Tibial artery (tissue), 4 donors: ENCODE measurements at regions not wholly inside any gene's neighbourhood (a gene's known extent, or its start where the extent isn't known, plus 50 kb on each side); places are given as distances from the start of the nearest gene placed in this dataset.
A peak's percentile ranks its signal among the peaks of the same experiment; 100 is the strongest.

Experiments
- DNase-seq, 2 donors: peaks; one replicate each; pipeline ENCODE4 v3.0.0-alpha.2; 2019
- H3K27ac ChIP-seq, 2 donors: fragments of 200-600 bp; sonication (generic) in 1 of 2; 1 replicate in 1 of 2; 2 replicates in 1 of 2; pipeline ENCODE4 v1.5.1; 2018 to 2019; ENCODE audit warnings: mild to moderate bottlenecking in 1 of 2
- H3K27me3 ChIP-seq, 2 donors: fragments of 200-600 bp; sonication (generic) in 1 of 2; one replicate each; pipeline versions ENCODE4 v1.5.1 to v1.6.0; 2016 to 2019
- H3K36me3 ChIP-seq, 3 donors: fragments of 200-600 bp; sonication (generic) in 2 of 3; one replicate each; pipeline ENCODE4 v1.5.1; 2016 to 2019; ENCODE audit warnings: mild to moderate bottlenecking in 2 of 3
- H3K4me1 ChIP-seq, 4 donors: fragments of 200-600 bp; sonication (generic) in 2 of 4; 1 replicate in 3 of 4; 2 replicates in 1 of 4; pipeline ENCODE4 v1.5.1; 2016 to 2019
- H3K4me3 ChIP-seq, 2 donors: fragments of 200-600 bp; sonication (generic) in 1 of 2; 1 replicate in 1 of 2; 2 replicates in 1 of 2; pipeline ENCODE4 v1.5.1; 2018 to 2019; ENCODE audit warnings: mild to moderate bottlenecking in 2 of 2
- H3K9me3 ChIP-seq, 3 donors: fragments of 200-600 bp; sonication (generic) in 1 of 3; one replicate each; pipeline ENCODE4 v1.5.1; 2016 to 2019
- CTCF ChIP-seq, 2 experiments: fragments of 200-600 bp in 1 of 2; fragments of 450-650 bp in 1 of 2; IDR thresholded peaks; one replicate each; pipeline ENCODE4 v1.5.1; 2017 to 2019; ENCODE audit warnings: antibody characterized with exemption in 2 of 2, mild to moderate bottlenecking in 1 of 2, moderate library complexity in 1 of 2
- intact Hi-C: fragments of 100-400 bp; cut with DNase I; formaldehyde crosslinking; loops from one replicate; pipeline ENCODE4 v1.15.0; 2023; ENCODE audit warnings: low total_unique reads

- Histone ChIP-seq H3K4me3 (no peak overlapping the region), H3K9me3 (no peaks in the 10 kb centered on the region), H3K4me1 (peaks cover 0 to 78% (median 10%) of the 10 kb centered on the region in 4 donors), H3K27me3 (no peaks in the 10 kb centered on the region), H3K36me3 (no peaks in the 10 kb centered on the region), H3K27ac (peak overlapping the region in 1 of 2 donors; percentile 59)
- no peak for DNase-seq
- TF ChIP-seq CTCF (IDR thresholded peaks at IDR 0.05), result no peak
- intact Hi-C loops, result no loop called here
These were observed 553.7 kb downstream of the USP25 start for GRCh38 chr21:16283516-16283915.

- no peak overlapping the region for H3K4me3 ChIP-seq
- no peaks in the 10 kb centered on the region for H3K9me3 ChIP-seq
- peaks cover 0 to 65% (median 6%) of the 10 kb centered on the region in 4 donors for H3K4me1 ChIP-seq
- intact Hi-C loops, result no loop called here
- no peaks in the 10 kb centered on the region for H3K36me3 ChIP-seq
- H3K27ac ChIP-seq, result no peak overlapping the region
- no peak for TF ChIP-seq CTCF (IDR thresholded peaks at IDR 0.05)
- DNase-seq, result no peak
- no peaks in the 10 kb centered on the region for H3K27me3 ChIP-seq
These were observed 555.9 kb downstream of the USP25 start for GRCh38 chr21:16285605-16286126.

DNA sequence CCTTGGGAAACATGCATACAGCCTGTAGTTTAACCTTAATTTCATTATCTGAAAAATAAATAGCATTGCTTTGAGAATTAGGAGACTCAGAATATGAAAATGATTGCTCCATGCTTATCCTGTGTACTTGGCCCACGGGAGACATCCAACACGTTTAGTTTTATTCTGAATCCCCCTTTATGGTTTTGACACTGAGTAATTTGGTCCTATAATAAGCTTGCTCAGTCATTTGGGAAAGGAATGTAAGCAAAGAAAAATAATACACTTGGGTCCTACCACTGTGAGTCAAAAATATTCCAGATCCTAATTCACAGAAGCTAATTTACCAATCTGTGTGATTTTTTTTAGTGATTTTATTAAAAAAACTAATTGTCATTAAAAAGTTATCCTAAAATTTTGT lies 557.3 kb downstream of the USP25 start:
- no peak for DNase-seq
- Histone ChIP-seq H3K27me3 (no peaks in the 10 kb centered on the region), H3K9me3 (no peaks in the 10 kb centered on the region), H3K27ac (no peak overlapping the region), H3K4me1 (peaks cover 0 to 51% (median 4%) of the 10 kb centered on the region in 4 donors), H3K4me3 (no peak overlapping the region), H3K36me3 (no peaks in the 10 kb centered on the region)
- intact Hi-C loops, result no loop called here
- TF ChIP-seq CTCF (IDR thresholded peaks at IDR 0.05), result no peak

GRCh38 chr21:16291296-16291695 lies 561.5 kb downstream of the USP25 start:
- Histone ChIP-seq H3K27ac (no peak overlapping the region), H3K27me3 (no peaks in the 10 kb centered on the region), H3K9me3 (no peaks in the 10 kb centered on the region), H3K4me1 (peaks cover 0 to 12% (median 4%) of the 10 kb centered on the region in 4 donors), H3K4me3 (no peak overlapping the region), H3K36me3 (no peaks in the 10 kb centered on the region)
- no peak for DNase-seq
- intact Hi-C loops, result no loop called here
- TF ChIP-seq CTCF (IDR thresholded peaks at IDR 0.05), result no peak

DNA sequence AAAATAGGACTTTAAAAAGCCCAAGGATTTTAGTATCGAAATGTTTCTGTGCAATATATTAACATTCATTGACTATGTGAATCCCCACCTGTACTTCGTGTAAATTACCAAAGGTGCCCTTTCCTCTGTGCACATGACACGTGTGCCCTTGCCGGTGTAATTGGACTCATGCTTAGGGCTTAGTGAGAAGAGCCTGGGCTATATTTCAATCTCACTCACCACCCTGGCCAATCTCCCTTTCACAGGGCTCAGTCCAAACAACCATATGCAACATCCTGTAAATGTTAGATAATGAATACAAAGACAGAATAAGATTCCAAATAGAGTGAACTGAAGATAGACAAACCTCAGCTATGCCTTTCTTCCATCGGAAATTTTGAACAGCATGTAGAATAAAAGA lies 564.3 kb downstream of the USP25 start:
- intact Hi-C loops, result no loop called here
- TF ChIP-seq CTCF (IDR thresholded peaks at IDR 0.05), result no peak
- H3K27ac ChIP-seq, result no peak overlapping the region

DNA sequence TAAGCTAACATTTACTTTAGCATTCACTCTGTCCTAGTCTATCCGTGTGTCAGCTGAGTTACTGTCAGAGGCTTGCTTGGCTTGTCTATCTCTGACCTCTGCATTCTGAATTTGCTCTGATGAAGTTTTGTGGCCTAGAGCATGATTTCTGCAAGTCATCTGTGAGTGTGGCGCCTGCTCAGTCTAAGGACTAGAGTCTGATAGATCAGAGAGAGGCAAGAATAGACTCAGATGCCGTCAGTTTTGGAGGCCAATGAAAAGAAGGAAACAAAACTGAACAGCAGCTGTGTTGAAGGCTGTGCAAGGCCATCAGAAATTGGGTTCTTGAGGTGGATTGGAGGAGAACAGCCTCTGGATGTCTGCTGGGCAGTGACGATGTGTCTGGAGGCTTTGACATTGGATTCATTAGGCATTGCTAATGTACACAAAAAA lies 573.1 kb downstream of the USP25 start:
- Histone ChIP-seq H3K36me3 (no peaks in the 10 kb centered on the region), H3K4me3 (no peak overlapping the region), H3K9me3 (no peaks in the 10 kb centered on the region), H3K27ac (peak overlapping the region; percentile 39 to 66), H3K27me3 (no peaks in the 10 kb centered on the region), H3K4me1 (peaks cover 0 to 19% (median 0%) of the 10 kb centered on the region in 4 donors)
- intact Hi-C loops, result no loop called here
- DNase-seq, result peak; percentile 67 to 70
- no peak for TF ChIP-seq CTCF (IDR thresholded peaks at IDR 0.05)

More for the DNA sequence above, 564.3 kb downstream of the USP25 start:
- Histone ChIP-seq H3K9me3 (no peaks in the 10 kb centered on the region), H3K27me3 (no peaks in the 10 kb centered on the region), H3K4me1 (no peaks in the 10 kb centered on the region), H3K36me3 (no peaks in the 10 kb centered on the region), H3K4me3 (no peak overlapping the region)
- DNase-seq, result no peak
